IMR-90 (cell line): ENCODE measurements at regions not wholly inside any gene's neighbourhood (a gene's known extent, or its start where the extent isn't known, plus 50 kb on each side); places are given as distances from the start of the nearest gene placed in this dataset.

Experiments
- BHLHE40 ChIP-seq: fragments of 150-350 bp; IDR thresholded peaks from 2 replicates; pipeline ENCODE4 v1.6.1; 2016; ENCODE audit warnings: mild to moderate bottlenecking, low read depth, low read length
- CEBPB ChIP-seq: IDR thresholded peaks from 2 replicates; pipeline ENCODE4 v1.6.1; 2012; ENCODE audit warnings: low read depth, low read length, improper control_type of control experiment
- MXI1 ChIP-seq: IDR thresholded peaks from 2 replicates; pipeline ENCODE4 v1.6.1; 2012; ENCODE audit warnings: low read depth, mild to moderate bottlenecking, low read length, moderate library complexity, borderline replicate concordance
- POLR2A ChIP-seq: IDR thresholded peaks from 2 replicates; pipeline ENCODE4 v1.6.1; 2012; ENCODE audit warnings: mild to moderate bottlenecking, low read depth, low read length
- RAD21 ChIP-seq: IDR thresholded peaks from 2 replicates; pipeline ENCODE4 v1.6.1; 2012; ENCODE audit warnings: low read length, improper control_type of control experiment
- RFX5 ChIP-seq: IDR thresholded peaks from 2 replicates; pipeline ENCODE4 v1.8.0; 2012; ENCODE audit warnings: low read depth, mild to moderate bottlenecking, low read length, moderate library complexity
- SMC3 ChIP-seq: fragments of 150-350 bp; IDR thresholded peaks from 2 replicates; pipeline ENCODE4 v1.6.1; 2016; ENCODE audit warnings: low read depth, mild to moderate bottlenecking, antibody characterized with exemption, low read length, moderate library complexity
- TF ChIP-seq, protein P1 (sequence below): conservative IDR thresholded peaks from 2 replicates; pipeline ENCODE4 v1.5.1; 2012; ENCODE audit warnings: mild to moderate bottlenecking, low read depth, low read length, improper control_type of control experiment

DNA sequence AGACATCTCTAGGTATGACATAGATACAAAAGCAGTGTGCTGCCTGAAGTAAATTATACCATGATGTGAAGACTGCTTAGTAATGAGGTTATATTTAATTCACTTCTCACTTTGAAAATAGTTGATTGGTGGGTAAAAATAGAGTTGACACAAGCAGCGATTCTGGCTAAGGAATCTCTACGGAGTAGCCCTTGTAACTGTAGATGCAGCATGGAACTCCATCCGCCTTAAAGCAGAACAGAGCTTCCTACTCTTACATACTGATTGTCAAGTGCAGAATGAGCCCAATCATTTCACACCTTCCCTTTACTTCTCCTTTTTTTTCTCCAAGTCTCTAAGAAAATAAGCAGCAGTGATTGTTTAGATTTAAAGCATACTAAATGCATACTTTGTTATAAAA is 1594.6 kb upstream of the SLC39A10 start:
- TF ChIP-seq, protein P1, sequence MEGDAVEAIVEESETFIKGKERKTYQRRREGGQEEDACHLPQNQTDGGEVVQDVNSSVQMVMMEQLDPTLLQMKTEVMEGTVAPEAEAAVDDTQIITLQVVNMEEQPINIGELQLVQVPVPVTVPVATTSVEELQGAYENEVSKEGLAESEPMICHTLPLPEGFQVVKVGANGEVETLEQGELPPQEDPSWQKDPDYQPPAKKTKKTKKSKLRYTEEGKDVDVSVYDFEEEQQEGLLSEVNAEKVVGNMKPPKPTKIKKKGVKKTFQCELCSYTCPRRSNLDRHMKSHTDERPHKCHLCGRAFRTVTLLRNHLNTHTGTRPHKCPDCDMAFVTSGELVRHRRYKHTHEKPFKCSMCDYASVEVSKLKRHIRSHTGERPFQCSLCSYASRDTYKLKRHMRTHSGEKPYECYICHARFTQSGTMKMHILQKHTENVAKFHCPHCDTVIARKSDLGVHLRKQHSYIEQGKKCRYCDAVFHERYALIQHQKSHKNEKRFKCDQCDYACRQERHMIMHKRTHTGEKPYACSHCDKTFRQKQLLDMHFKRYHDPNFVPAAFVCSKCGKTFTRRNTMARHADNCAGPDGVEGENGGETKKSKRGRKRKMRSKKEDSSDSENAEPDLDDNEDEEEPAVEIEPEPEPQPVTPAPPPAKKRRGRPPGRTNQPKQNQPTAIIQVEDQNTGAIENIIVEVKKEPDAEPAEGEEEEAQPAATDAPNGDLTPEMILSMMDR, result no peak
- TF ChIP-seq BHLHE40 (no peak), CEBPB (no peak), POLR2A (no peak), MXI1 (no peak), SMC3 (no peak), RAD21 (no peak), RFX5 (no peak)
